HG03342 (cell line): ENCODE measurements at regions not wholly inside any gene's neighbourhood (a gene's known extent, or its start where the extent isn't known, plus 50 kb on each side); places are given as distances from the start of the nearest gene placed in this dataset.

Source experiments
- ATAC-seq: cut with Tn5 transposase; IDR thresholded peaks from one replicate; pipeline ENCODE4 v1.9.1; 2021; ENCODE audit warnings: mild to moderate bottlenecking, moderate library complexity; ENCODE audit not compliant: unreplicated experiment

- ATAC-seq, result no peak
Measured at GRCh38 chr6:53417141-53417540, 68.4 kb upstream of the ELOVL5 start.

- no peak for ATAC-seq
Measured at GRCh38 chr6:53413326-53413725, 64.6 kb upstream of the ELOVL5 start.

GRCh38 chr6:53412751-53413150, 64.0 kb upstream of the ELOVL5 start:
- no peak for ATAC-seq

GRCh38 chr6:53412021-53412715, 63.4 kb upstream of the ELOVL5 start:
- ATAC-seq, result no peak

- no peak for ATAC-seq
Measured at GRCh38 chr6:53411451-53411850, 62.7 kb upstream of the ELOVL5 start.

- peak; percentile 96 for ATAC-seq
Measured at GRCh38 chr6:53410508-53411258, 61.9 kb upstream of the ELOVL5 start.

GRCh38 chr6:53408826-53409225, 60.1 kb upstream of the ELOVL5 start:
- no peak for ATAC-seq

GRCh38 chr6:53399027-53399344, 50.2 kb upstream of the ELOVL5 start:
- no peak for ATAC-seq

- no peak for ATAC-seq
Measured at GRCh38 chr6:53398247-53399026, 49.7 kb upstream of the ELOVL5 start.
